ENCODE measurements at regions not wholly inside any gene's neighbourhood (a gene's known extent, or its start where the extent isn't known, plus 50 kb on each side); places are given as distances from the start of the nearest gene placed in this dataset.

DNA sequence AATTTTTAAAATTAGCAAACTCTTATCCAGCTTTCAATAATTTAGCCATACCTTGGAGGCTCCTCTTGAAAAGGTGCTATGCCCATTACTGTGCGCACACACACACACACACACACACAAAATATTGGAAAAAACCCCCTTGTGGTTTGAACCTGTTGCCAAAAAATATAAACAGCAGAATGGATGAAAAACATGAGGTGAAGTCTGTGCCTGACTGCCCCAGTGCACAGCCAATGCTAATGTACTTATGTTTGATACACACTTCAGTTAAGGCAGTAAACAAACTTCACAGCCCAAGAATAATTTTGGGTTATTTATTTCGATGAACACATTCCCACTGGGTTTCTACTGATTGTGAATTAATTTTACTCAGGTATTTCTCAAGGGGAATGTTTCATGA, 113.2 kb upstream of the SEM1 start:
- TF ChIP-seq, protein P1, sequence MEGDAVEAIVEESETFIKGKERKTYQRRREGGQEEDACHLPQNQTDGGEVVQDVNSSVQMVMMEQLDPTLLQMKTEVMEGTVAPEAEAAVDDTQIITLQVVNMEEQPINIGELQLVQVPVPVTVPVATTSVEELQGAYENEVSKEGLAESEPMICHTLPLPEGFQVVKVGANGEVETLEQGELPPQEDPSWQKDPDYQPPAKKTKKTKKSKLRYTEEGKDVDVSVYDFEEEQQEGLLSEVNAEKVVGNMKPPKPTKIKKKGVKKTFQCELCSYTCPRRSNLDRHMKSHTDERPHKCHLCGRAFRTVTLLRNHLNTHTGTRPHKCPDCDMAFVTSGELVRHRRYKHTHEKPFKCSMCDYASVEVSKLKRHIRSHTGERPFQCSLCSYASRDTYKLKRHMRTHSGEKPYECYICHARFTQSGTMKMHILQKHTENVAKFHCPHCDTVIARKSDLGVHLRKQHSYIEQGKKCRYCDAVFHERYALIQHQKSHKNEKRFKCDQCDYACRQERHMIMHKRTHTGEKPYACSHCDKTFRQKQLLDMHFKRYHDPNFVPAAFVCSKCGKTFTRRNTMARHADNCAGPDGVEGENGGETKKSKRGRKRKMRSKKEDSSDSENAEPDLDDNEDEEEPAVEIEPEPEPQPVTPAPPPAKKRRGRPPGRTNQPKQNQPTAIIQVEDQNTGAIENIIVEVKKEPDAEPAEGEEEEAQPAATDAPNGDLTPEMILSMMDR (IDR thresholded peaks at IDR 0.05), result no peak
- no peak for TF ChIP-seq EP300 (IDR thresholded peaks at IDR 0.05)
- no peak for TF ChIP-seq POLR2AphosphoS5 (IDR thresholded peaks at IDR 0.05)
- TF ChIP-seq POLR2A (IDR thresholded peaks at IDR 0.05), result no peak

Data from suprapubic skin (tissue), 4 donors.